IPS-20b (cell line): ENCODE measurements at regions not wholly inside any gene's neighbourhood (a gene's known extent, or its start where the extent isn't known, plus 50 kb on each side); places are given as distances from the start of the nearest gene placed in this dataset.

Experiments
- H3K27ac ChIP-seq: one replicate; pipeline ENCODE4 v1.5.1; 2013; ENCODE audit warnings: low read length
- H3K27me3 ChIP-seq: 2 replicates; pipeline ENCODE4 v1.6.1; 2013; ENCODE audit warnings: mild to moderate bottlenecking, low read length, inconsistent platforms; ENCODE audit not compliant: insufficient read depth
- H3K36me3 ChIP-seq: 2 replicates; pipeline ENCODE4 v1.6.1; 2013; ENCODE audit warnings: low read depth, mild to moderate bottlenecking, inconsistent platforms, low read length, moderate library complexity; ENCODE audit not compliant: insufficient read depth
- H3K4me1 ChIP-seq: 2 replicates; pipeline ENCODE4 v1.6.1; 2013; ENCODE audit warnings: mild to moderate bottlenecking, control low read depth, inconsistent platforms, low read length, moderate library complexity; ENCODE audit not compliant: insufficient read depth
- H3K4me3 ChIP-seq: 2 replicates; pipeline ENCODE4 v1.5.1; 2013; ENCODE audit warnings: mild to moderate bottlenecking, low read length, inconsistent platforms
- H3K9ac ChIP-seq: 2 replicates; pipeline ENCODE4 v1.6.1; 2013; ENCODE audit warnings: low read depth, mild to moderate bottlenecking, inconsistent platforms, low read length, moderate library complexity
- H3K9me3 ChIP-seq: 2 replicates; pipeline ENCODE4 v1.6.1; 2013; ENCODE audit warnings: mild to moderate bottlenecking, low read depth, low read length, inconsistent platforms; ENCODE audit not compliant: insufficient read depth

GRCh38 chr14:26199590-26200370, 398.1 kb downstream of the NOVA1 start:
- Histone ChIP-seq H3K36me3 (no peaks in the 10 kb centered on the region), H3K9ac (no peak overlapping the region), H3K27ac (no peak overlapping the region), H3K27me3 (peaks cover 17% of the 10 kb centered on the region), H3K9me3 (no peaks in the 10 kb centered on the region), H3K4me1 (no peaks in the 10 kb centered on the region), H3K4me3 (no peak overlapping the region)

GRCh38 chr14:26199096-26199495, 398.7 kb downstream of the NOVA1 start:
- Histone ChIP-seq H3K27ac (no peak overlapping the region), H3K9me3 (no peaks in the 10 kb centered on the region), H3K4me1 (no peaks in the 10 kb centered on the region), H3K27me3 (peaks cover 11% of the 10 kb centered on the region), H3K9ac (no peak overlapping the region), H3K4me3 (no peak overlapping the region), H3K36me3 (no peaks in the 10 kb centered on the region)

GRCh38 chr14:26194816-26195215, 403.0 kb downstream of the NOVA1 start:
- Histone ChIP-seq H3K4me1 (no peaks in the 10 kb centered on the region), H3K27me3 (no peaks in the 10 kb centered on the region), H3K4me3 (no peak overlapping the region), H3K9ac (no peak overlapping the region), H3K27ac (no peak overlapping the region), H3K9me3 (no peaks in the 10 kb centered on the region), H3K36me3 (no peaks in the 10 kb centered on the region)

GRCh38 chr14:26191671-26192070, 406.2 kb downstream of the NOVA1 start:
- Histone ChIP-seq H3K4me1 (no peaks in the 10 kb centered on the region), H3K9me3 (no peaks in the 10 kb centered on the region), H3K36me3 (no peaks in the 10 kb centered on the region), H3K4me3 (no peak overlapping the region), H3K27ac (no peak overlapping the region), H3K9ac (no peak overlapping the region), H3K27me3 (no peaks in the 10 kb centered on the region)

GRCh38 chr14:26191123-26191522, 406.7 kb downstream of the NOVA1 start:
- H3K4me1 ChIP-seq = no peaks in the 10 kb centered on the region
- no peak overlapping the region for H3K9ac ChIP-seq
- no peaks in the 10 kb centered on the region for H3K36me3 ChIP-seq
- H3K27ac ChIP-seq = no peak overlapping the region
- H3K27me3 ChIP-seq = no peaks in the 10 kb centered on the region
- H3K4me3 ChIP-seq = no peak overlapping the region
- H3K9me3 ChIP-seq = no peaks in the 10 kb centered on the region

GRCh38 chr14:26190646-26191045, 407.2 kb downstream of the NOVA1 start:
- Histone ChIP-seq H3K4me1 (no peaks in the 10 kb centered on the region), H3K36me3 (no peaks in the 10 kb centered on the region), H3K27ac (no peak overlapping the region), H3K9ac (no peak overlapping the region), H3K27me3 (no peaks in the 10 kb centered on the region), H3K9me3 (no peaks in the 10 kb centered on the region), H3K4me3 (no peak overlapping the region)

- no peaks in the 10 kb centered on the region for H3K4me1 ChIP-seq
- no peaks in the 10 kb centered on the region for H3K9me3 ChIP-seq
- H3K9ac ChIP-seq = no peak overlapping the region
- no peaks in the 10 kb centered on the region for H3K27me3 ChIP-seq
- no peaks in the 10 kb centered on the region for H3K36me3 ChIP-seq
- no peak overlapping the region for H3K27ac ChIP-seq
- no peak overlapping the region for H3K4me3 ChIP-seq
Measured at GRCh38 chr14:26187996-26188620, 409.7 kb downstream of the NOVA1 start.

- no peaks in the 10 kb centered on the region for H3K4me1 ChIP-seq
- no peak overlapping the region for H3K9ac ChIP-seq
- H3K4me3 ChIP-seq = no peak overlapping the region
- H3K27me3 ChIP-seq = no peaks in the 10 kb centered on the region
- no peak overlapping the region for H3K27ac ChIP-seq
- no peaks in the 10 kb centered on the region for H3K9me3 ChIP-seq
- H3K36me3 ChIP-seq = no peaks in the 10 kb centered on the region
Measured at GRCh38 chr14:26180221-26180620, 417.6 kb downstream of the NOVA1 start.

- Histone ChIP-seq H3K36me3 (no peaks in the 10 kb centered on the region), H3K9me3 (no peaks in the 10 kb centered on the region), H3K9ac (no peak overlapping the region), H3K4me3 (no peak overlapping the region), H3K27me3 (no peaks in the 10 kb centered on the region), H3K27ac (no peak overlapping the region), H3K4me1 (no peaks in the 10 kb centered on the region)
Measured at GRCh38 chr14:26175658-26176057, 422.2 kb downstream of the NOVA1 start.

GRCh38 chr14:26174395-26174794, 423.4 kb downstream of the NOVA1 start:
- no peaks in the 10 kb centered on the region for H3K4me1 ChIP-seq
- no peak overlapping the region for H3K9ac ChIP-seq
- H3K9me3 ChIP-seq = no peaks in the 10 kb centered on the region
- no peak overlapping the region for H3K27ac ChIP-seq
- no peaks in the 10 kb centered on the region for H3K36me3 ChIP-seq
- no peak overlapping the region for H3K4me3 ChIP-seq
- no peaks in the 10 kb centered on the region for H3K27me3 ChIP-seq

GRCh38 chr14:26173581-26174110, 424.2 kb downstream of the NOVA1 start:
- Histone ChIP-seq H3K27me3 (no peaks in the 10 kb centered on the region), H3K4me1 (no peaks in the 10 kb centered on the region), H3K9ac (no peak overlapping the region), H3K27ac (no peak overlapping the region), H3K4me3 (no peak overlapping the region), H3K9me3 (no peaks in the 10 kb centered on the region), H3K36me3 (no peaks in the 10 kb centered on the region)

GRCh38 chr14:26172396-26172795, 425.4 kb downstream of the NOVA1 start:
- no peaks in the 10 kb centered on the region for H3K27me3 ChIP-seq
- no peaks in the 10 kb centered on the region for H3K4me1 ChIP-seq
- H3K27ac ChIP-seq = no peak overlapping the region
- no peaks in the 10 kb centered on the region for H3K9me3 ChIP-seq
- H3K36me3 ChIP-seq = no peaks in the 10 kb centered on the region
- H3K9ac ChIP-seq = no peak overlapping the region
- no peak overlapping the region for H3K4me3 ChIP-seq
